Right lobe of liver (tissue), 4 donors: ENCODE measurements at regions not wholly inside any gene's neighbourhood (a gene's known extent, or its start where the extent isn't known, plus 50 kb on each side); places are given as distances from the start of the nearest gene placed in this dataset.

Experiments
- POLR2A ChIP-seq: fragments of 450-650 bp; IDR thresholded peaks from one replicate; pipeline ENCODE4 v1.6.1; 2017; ENCODE audit warnings: antibody characterized with exemption, mild to moderate bottlenecking
- TF ChIP-seq, protein P1 (sequence below), 4 donors: fragments of 200-600 bp in 3 of 4; fragments of 450-650 bp in 1 of 4; IDR thresholded peaks; one replicate each; pipeline versions ENCODE4 v1.5.1 to v1.8.0; 2016 to 2022; ENCODE audit warnings: antibody characterized with exemption in 4 of 4, mild to moderate bottlenecking in 2 of 4
- donor health status: DM: no; HTN: no; CAD: no.
- donor health status: DM: no; HTN: no; CAD: no.
- donor health status: DM: no; HTN: yes; CAD: no.

- no peak for TF ChIP-seq POLR2A
- TF ChIP-seq, protein P1, sequence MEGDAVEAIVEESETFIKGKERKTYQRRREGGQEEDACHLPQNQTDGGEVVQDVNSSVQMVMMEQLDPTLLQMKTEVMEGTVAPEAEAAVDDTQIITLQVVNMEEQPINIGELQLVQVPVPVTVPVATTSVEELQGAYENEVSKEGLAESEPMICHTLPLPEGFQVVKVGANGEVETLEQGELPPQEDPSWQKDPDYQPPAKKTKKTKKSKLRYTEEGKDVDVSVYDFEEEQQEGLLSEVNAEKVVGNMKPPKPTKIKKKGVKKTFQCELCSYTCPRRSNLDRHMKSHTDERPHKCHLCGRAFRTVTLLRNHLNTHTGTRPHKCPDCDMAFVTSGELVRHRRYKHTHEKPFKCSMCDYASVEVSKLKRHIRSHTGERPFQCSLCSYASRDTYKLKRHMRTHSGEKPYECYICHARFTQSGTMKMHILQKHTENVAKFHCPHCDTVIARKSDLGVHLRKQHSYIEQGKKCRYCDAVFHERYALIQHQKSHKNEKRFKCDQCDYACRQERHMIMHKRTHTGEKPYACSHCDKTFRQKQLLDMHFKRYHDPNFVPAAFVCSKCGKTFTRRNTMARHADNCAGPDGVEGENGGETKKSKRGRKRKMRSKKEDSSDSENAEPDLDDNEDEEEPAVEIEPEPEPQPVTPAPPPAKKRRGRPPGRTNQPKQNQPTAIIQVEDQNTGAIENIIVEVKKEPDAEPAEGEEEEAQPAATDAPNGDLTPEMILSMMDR (IDR thresholded peaks at IDR 0.05), result no peak
Observed at GRCh38 chr13:109870274-109870673, 83.9 kb upstream of the IRS2 start.
